HG03439 (cell line): ENCODE measurements at regions not wholly inside any gene's neighbourhood (a gene's known extent, or its start where the extent isn't known, plus 50 kb on each side); places are given as distances from the start of the nearest gene placed in this dataset.

Experiments used
- ATAC-seq: cut with Tn5 transposase; IDR thresholded peaks from one replicate; pipeline ENCODE4 v1.9.1; 2021; ENCODE audit warnings: mild to moderate bottlenecking, moderate library complexity; ENCODE audit not compliant: unreplicated experiment

GRCh38 chr12:84807249-84807648 is 105.3 kb downstream of the SLC6A15 start:
- ATAC-seq = no peak

- no peak for ATAC-seq
These were observed 107.1 kb downstream of the SLC6A15 start for GRCh38 chr12:84805474-84805858.

- ATAC-seq = no peak
These were observed 107.7 kb downstream of the SLC6A15 start for GRCh38 chr12:84804691-84805473.

GRCh38 chr12:84803661-84804060 is 108.9 kb downstream of the SLC6A15 start:
- no peak for ATAC-seq

GRCh38 chr12:84802161-84802560 is 110.4 kb downstream of the SLC6A15 start:
- ATAC-seq = no peak

GRCh38 chr12:84793558-84794367 is 118.8 kb downstream of the SLC6A15 start:
- ATAC-seq = no peak

- no peak for ATAC-seq
These were observed 121.2 kb downstream of the SLC6A15 start for GRCh38 chr12:84791444-84791843.

GRCh38 chr12:84789184-84789583 is 123.4 kb downstream of the SLC6A15 start:
- ATAC-seq = no peak

GRCh38 chr12:84787253-84787652 is 125.3 kb downstream of the SLC6A15 start:
- ATAC-seq = no peak

GRCh38 chr12:84786622-84787021 is 126.0 kb downstream of the SLC6A15 start:
- no peak for ATAC-seq

- no peak for ATAC-seq
These were observed 126.6 kb downstream of the SLC6A15 start for GRCh38 chr12:84785951-84786350.

- no peak for ATAC-seq
These were observed 127.3 kb downstream of the SLC6A15 start for GRCh38 chr12:84785281-84785680.

- no peak for ATAC-seq
These were observed 133.4 kb downstream of the SLC6A15 start for GRCh38 chr12:84779169-84779568.

GRCh38 chr12:84772281-84772680 is 140.3 kb downstream of the SLC6A15 start:
- ATAC-seq = no peak

- no peak for ATAC-seq
These were observed 145.5 kb downstream of the SLC6A15 start for GRCh38 chr12:84767079-84767478.

- no peak for ATAC-seq
These were observed 146.2 kb downstream of the SLC6A15 start for GRCh38 chr12:84766375-84766774.

- no peak for ATAC-seq
These were observed 148.6 kb downstream of the SLC6A15 start for GRCh38 chr12:84764001-84764400.

- no peak for ATAC-seq
These were observed 149.5 kb downstream of the SLC6A15 start for GRCh38 chr12:84763107-84763506.

- ATAC-seq = no peak
These were observed 152.3 kb downstream of the SLC6A15 start for GRCh38 chr12:84760091-84760865.

- ATAC-seq = no peak
These were observed 154.6 kb downstream of the SLC6A15 start for GRCh38 chr12:84757978-84758377.

GRCh38 chr12:84756961-84757360 is 155.6 kb downstream of the SLC6A15 start:
- ATAC-seq = no peak
